Esophagus squamous epithelium (tissue), 5 donors: ENCODE measurements at regions not wholly inside any gene's neighbourhood (a gene's known extent, or its start where the extent isn't known, plus 50 kb on each side); places are given as distances from the start of the nearest gene placed in this dataset.

Experiments used
- DNase-seq: peaks from one replicate; lab custom pipeline; 2025; lab: John Stamatoyannopoulos, UW
- H3K27ac ChIP-seq, 4 donors: fragments of 200-600 bp; sonication (generic); one replicate each; pipeline ENCODE4 v1.5.1; 2016 to 2019; ENCODE audit warnings: mild to moderate bottlenecking in 1 of 4
- H3K27me3 ChIP-seq, 4 donors: fragments of 200-600 bp; sonication (generic); 1 replicate in 3 of 4; 2 replicates in 1 of 4; pipeline versions ENCODE4 v1.5.1 to v1.6.0; 2017 to 2021; ENCODE audit warnings: antibody characterized with exemption in 1 of 4
- H3K36me3 ChIP-seq, 3 donors: fragments of 200-600 bp; sonication (generic); one replicate each; pipeline ENCODE4 v1.5.1; 2016 to 2019
- H3K4me1 ChIP-seq, 3 donors: fragments of 200-600 bp; sonication (generic); one replicate each; pipeline ENCODE4 v1.5.1; 2017 to 2019
- H3K4me3 ChIP-seq, 4 donors: fragments of 200-600 bp; sonication (generic); 1 replicate in 3 of 4; 2 replicates in 1 of 4; pipeline ENCODE4 v1.5.1; 2016 to 2019; ENCODE audit warnings: mild to moderate bottlenecking in 2 of 4, moderate library complexity in 1 of 4
- H3K9me3 ChIP-seq, 3 donors: fragments of 200-600 bp; sonication (generic); one replicate each; pipeline ENCODE4 v1.5.1; 2016 to 2019
- CTCF ChIP-seq, 6 experiments: fragments of 450-650 bp in 4 of 6; fragments of 200-600 bp in 2 of 6; sonication (generic) in 2 of 6; IDR thresholded peaks; one replicate each; pipeline ENCODE4 v1.5.1; 2016 to 2019; ENCODE audit warnings: antibody characterized with exemption in 6 of 6, mild to moderate bottlenecking in 4 of 6, moderate library complexity in 4 of 6
- POLR2A ChIP-seq, 4 donors: fragments of 450-650 bp; IDR thresholded peaks; one replicate each; pipeline ENCODE4 v1.6.1; 2017; ENCODE audit warnings: antibody characterized with exemption in 4 of 4, mild to moderate bottlenecking in 4 of 4, moderate library complexity in 3 of 4
- WGBS, 2 donors: methylation state at CpG; one replicate each; pipeline ENCODE4 v1.1.5; 2018; 5-methylcytosine and 5-hydroxymethylcytosine counted together
- intact Hi-C: fragments of 100-400 bp; cut with DNase I; formaldehyde crosslinking; loops from one replicate; pipeline ENCODE4 v1.15.0; 2022
- donor health status: DM: yes; HTN: yes; CAD: no.

DNA sequence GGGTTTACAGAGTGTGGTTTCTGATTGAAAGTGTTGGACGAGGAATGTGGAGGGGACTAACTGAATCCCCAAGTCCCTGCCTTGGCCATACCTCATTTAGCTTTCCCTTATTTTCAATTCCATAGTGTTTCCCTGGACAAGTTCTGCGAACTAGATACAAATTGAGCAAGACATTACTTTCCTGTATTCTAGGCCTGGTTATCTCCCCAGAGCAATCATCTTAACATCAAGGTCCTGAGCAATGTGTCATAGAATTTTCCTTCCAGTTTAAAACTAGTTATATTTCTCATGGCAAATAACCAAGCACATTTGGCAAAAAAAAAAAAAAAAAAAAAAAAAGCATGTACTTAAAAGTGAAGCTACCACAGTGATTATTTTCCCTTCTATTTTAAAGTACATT, 330.1 kb downstream of the CDH11 start:
- 71 to 88% methylated on average over 2 of the region's 2 CpGs for WGBS, 2 donors
- intact Hi-C loops: no loop called here
- Histone ChIP-seq H3K27me3 (no peaks in the 10 kb centered on the region), H3K36me3 (no peaks in the 10 kb centered on the region), H3K9me3 (no peaks in the 10 kb centered on the region), H3K4me3 (no peak overlapping the region), H3K4me1 (no peaks in the 10 kb centered on the region), H3K27ac (no peak overlapping the region)
- no peak for DNase-seq
- TF ChIP-seq POLR2A (IDR thresholded peaks at IDR 0.05) (no peak), CTCF (IDR thresholded peaks at IDR 0.05) (no peak)

- TF ChIP-seq POLR2A (IDR thresholded peaks at IDR 0.05): no peak
- TF ChIP-seq CTCF (IDR thresholded peaks at IDR 0.05): no peak
- H3K27ac ChIP-seq: no peak overlapping the region
- H3K36me3 ChIP-seq: no peaks in the 10 kb centered on the region
- intact Hi-C loops: no loop called here
- no peak overlapping the region for H3K4me3 ChIP-seq
- no peaks in the 10 kb centered on the region for H3K9me3 ChIP-seq
- H3K27me3 ChIP-seq: no peaks in the 10 kb centered on the region
- no peaks in the 10 kb centered on the region for H3K4me1 ChIP-seq
- DNase-seq: no peak
- WGBS, 2 donors: 82 to 86% methylated on average over 2 of the region's 2 CpGs
Observed at GRCh38 chr16:64784635-64785034, 337.2 kb downstream of the CDH11 start.

GRCh38 chr16:64782484-64782883, 339.4 kb downstream of the CDH11 start:
- no peaks in the 10 kb centered on the region for H3K9me3 ChIP-seq
- no peak overlapping the region for H3K27ac ChIP-seq
- TF ChIP-seq CTCF (IDR thresholded peaks at IDR 0.05) (no peak), POLR2A (IDR thresholded peaks at IDR 0.05) (no peak)
- H3K4me3 ChIP-seq: no peak overlapping the region
- no peak for DNase-seq
- WGBS, 2 donors: 68 to 73% methylated on average over 2 of the region's 2 CpGs
- H3K4me1 ChIP-seq: no peaks in the 10 kb centered on the region
- no peaks in the 10 kb centered on the region for H3K27me3 ChIP-seq
- intact Hi-C loops: no loop called here
- no peaks in the 10 kb centered on the region for H3K36me3 ChIP-seq

DNA sequence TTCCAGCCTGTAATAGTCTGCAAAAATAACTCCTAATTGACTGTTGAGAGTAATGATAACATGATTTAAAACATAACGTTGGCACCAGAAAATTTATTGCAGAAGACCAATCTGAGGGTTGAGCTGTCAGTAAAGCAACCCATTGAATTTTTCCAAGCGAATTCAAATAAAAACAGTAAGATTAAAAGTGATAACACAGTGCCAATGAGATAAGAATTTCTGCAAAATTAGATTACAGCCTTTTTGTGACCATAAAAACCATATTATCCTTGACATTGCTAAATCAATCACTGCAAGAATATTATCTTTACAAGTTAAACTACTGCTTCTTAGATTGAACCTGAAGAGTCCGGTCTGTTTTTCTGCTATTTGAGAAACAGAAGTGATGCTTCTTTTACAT, 341.4 kb downstream of the CDH11 start:
- H3K4me3 ChIP-seq: no peak overlapping the region
- WGBS, 2 donors: 67 to 78% methylated on average over 3 of the region's 3 CpGs
- H3K4me1 ChIP-seq: no peaks in the 10 kb centered on the region
- no peak for TF ChIP-seq POLR2A (IDR thresholded peaks at IDR 0.05)
- no peak for TF ChIP-seq CTCF (IDR thresholded peaks at IDR 0.05)
- intact Hi-C loops: no loop called here
- DNase-seq: no peak
- H3K36me3 ChIP-seq: no peaks in the 10 kb centered on the region
- H3K27ac ChIP-seq: no peak overlapping the region
- no peaks in the 10 kb centered on the region for H3K9me3 ChIP-seq
- H3K27me3 ChIP-seq: no peaks in the 10 kb centered on the region

GRCh38 chr16:64778777-64779176, 343.1 kb downstream of the CDH11 start:
- Histone ChIP-seq H3K36me3 (no peaks in the 10 kb centered on the region), H3K27ac (no peak overlapping the region), H3K9me3 (no peaks in the 10 kb centered on the region), H3K4me1 (no peaks in the 10 kb centered on the region), H3K4me3 (no peak overlapping the region), H3K27me3 (no peaks in the 10 kb centered on the region)
- whole genome bisulfite sequencing, 2 donors: 79 to 89% methylated on average over 1 of the region's 1 CpG
- no peak for DNase-seq
- intact Hi-C loops: no loop called here
- TF ChIP-seq CTCF (IDR thresholded peaks at IDR 0.05) (no peak), POLR2A (IDR thresholded peaks at IDR 0.05) (no peak)
